GM18499 (cell line): ENCODE measurements at regions not wholly inside any gene's neighbourhood (a gene's known extent, or its start where the extent isn't known, plus 50 kb on each side); places are given as distances from the start of the nearest gene placed in this dataset.

ENCODE experiments used
- ATAC-seq: cut with Tn5 transposase; IDR thresholded peaks from one replicate; pipeline ENCODE4 v1.9.1; 2021; ENCODE audit warnings: moderate number of reproducible peaks; ENCODE audit not compliant: insufficient read depth, unreplicated experiment

DNA sequence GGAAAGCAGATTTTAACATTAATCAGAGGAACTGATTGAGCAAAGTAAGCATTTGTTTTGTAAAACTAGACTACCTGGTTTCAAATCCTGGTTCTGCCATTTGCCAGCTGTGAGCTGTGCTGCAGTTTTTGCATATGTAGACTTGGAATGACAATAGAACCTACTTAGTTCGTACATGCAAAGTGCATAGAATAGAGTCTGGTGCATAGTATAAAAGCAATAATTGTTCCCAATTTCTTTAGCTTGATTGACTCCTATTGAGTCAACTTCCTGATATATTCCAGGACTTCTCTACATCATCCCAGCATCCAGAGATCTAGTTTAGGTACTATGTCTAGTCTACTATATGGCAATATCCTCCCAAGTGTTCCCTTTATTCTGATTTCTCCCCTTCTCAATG is 144.4 kb upstream of the FGGY start:
- no peak for ATAC-seq

DNA sequence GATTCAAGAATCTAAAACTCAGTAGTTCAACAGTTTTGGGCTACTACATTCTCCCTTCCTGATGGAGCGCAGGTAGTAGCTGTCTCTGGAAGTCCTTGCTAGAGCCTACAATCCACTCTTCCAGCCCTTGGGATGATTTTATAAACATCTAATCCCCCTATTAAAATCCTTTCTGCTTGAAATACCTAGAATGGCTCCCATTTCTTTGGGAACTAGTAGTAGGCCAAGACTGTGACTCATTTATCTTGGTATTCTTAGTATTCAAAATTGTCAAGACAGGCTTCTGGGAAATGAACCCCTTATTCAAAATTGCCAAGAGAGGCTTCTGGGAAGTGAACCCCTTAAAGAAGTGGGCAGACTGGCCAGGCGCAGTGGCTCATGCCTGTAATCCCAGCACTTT is 142.5 kb upstream of the FGGY start:
- no peak for ATAC-seq

GRCh38 chr1:59155351-59155750 is 141.5 kb upstream of the FGGY start:
- no peak for ATAC-seq

- ATAC-seq = no peak
Observed at GRCh38 chr1:59156051-59156450, 140.8 kb upstream of the FGGY start.

GRCh38 chr1:59156526-59157199 is 140.2 kb upstream of the FGGY start:
- ATAC-seq = no peak

DNA sequence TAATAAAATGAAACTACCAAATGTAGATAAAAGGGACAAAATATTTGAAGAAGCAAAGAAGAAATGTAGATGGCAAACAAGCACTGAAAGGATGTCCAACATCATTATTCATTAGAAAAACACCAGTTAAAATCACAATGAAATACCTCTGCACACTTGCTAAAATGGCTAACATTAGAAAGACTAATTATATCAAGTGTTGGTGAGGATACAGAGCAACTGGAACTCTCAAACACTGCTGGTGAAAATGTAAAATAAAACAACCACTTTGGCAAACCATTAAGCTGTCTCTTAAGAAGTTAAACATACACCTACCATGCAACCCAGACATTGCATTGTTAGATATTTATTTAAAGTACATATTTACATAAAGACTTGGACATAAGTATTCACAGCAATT is 138.6 kb upstream of the FGGY start:
- ATAC-seq = no peak

DNA sequence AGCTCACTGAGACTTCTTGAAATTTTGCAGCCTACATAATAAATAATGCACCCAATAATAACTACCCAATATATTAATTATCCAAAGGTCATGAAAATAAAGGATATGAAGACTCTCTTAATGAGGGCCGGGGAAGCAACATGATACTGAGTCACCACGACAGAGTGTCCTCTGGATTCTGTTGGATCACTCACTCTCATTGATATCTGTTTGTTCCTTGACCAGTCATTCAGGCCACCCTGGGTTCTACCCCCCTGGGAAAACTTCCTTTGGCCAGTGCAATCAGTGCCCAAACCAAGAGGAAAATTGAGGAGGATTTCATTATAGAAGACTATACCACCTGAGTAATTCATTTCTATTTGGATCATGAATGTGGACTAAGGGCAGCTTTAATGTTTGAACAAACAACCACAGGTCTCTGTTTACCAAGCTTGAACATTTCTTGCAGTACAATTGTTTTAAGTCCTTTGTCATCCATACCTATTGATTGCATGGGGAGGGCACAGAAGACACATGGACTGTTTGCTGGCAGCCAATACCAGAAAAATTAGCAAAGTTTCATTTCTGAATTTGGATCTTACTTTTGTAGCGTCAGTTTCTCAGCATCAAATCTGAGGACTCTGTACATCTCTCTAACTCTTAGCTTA is 137.2 kb upstream of the FGGY start:
- no peak for ATAC-seq

GRCh38 chr1:59161136-59161535 is 135.8 kb upstream of the FGGY start:
- no peak for ATAC-seq

DNA sequence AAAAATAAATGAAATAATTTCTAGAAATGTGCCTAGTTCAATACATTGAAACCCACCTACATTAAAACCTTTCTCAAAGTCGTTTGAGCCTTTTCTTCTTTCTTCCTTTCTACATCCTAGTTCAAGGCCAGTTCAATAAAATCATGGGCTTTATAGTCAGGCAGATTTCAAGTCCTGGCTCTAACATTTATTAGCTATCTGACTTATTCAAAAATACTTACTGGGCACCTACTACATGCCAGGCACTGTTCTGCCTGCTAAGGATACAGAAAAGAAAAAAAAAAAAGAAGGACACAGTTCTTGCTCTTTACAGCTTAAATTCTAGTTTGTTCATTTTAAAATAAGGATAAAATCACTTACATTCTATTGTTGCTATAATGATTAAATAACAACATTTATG is 134.2 kb upstream of the FGGY start:
- ATAC-seq = no peak

DNA sequence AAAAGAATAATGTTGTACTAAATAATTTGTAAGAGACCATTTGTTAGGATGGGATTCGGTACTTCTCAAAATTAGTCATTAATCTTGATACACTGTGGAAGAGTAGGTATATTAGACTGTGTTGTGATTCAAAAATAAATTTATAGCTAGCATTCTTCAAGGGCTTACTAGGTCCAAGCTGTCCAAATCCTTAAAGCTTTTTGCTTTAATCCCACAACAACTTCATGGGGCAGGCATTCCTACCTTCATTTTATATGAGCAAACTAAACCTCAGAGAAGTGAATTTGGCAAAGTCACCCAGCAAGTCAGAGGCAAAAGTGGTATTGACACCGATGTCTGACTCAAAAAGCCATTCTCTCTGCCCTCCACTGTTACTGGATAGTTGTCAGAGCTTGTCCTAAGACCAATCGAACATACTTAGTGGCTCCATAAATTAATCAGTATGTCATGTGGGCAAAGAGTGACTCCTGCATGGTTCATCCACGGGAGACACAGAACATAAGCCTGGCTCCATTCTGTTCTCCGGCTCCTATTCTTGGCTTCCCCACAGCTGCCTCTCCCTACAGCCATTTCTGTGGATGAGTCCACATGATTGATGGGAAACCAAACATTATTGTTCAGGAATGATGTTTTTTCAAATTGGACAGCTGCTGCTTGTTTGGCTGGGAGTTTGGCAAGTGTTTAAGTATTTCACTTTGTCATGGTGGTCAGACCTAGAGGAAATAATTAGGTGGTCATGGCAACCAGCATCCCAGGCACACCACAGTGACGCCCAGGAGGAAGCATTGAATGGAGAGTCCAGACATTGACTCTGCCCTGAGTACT is 133.4 kb upstream of the FGGY start:
- no peak for ATAC-seq

GRCh38 chr1:59164371-59164770 is 132.5 kb upstream of the FGGY start:
- ATAC-seq = no peak

GRCh38 chr1:59165353-59165752 is 131.5 kb upstream of the FGGY start:
- ATAC-seq = no peak

DNA sequence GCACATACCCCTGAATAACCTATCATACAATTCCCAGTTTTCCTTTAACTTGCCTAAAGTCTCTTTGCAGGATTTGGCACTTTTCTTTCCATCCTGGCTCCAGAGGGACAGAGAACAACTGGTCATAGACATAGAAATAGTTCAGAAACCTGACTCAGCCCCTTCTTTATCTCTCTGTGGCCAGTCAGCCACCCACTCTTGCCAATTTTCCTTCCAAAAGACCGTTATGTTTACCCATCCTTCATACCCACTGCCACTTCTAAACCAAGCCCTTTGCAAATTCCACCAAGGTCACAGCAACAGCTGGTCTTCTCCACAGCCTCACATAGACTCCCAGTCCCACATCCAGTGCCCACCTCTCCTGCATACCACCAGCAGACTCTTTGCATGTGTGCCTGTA is 127.2 kb upstream of the FGGY start:
- no peak for ATAC-seq

- no peak for ATAC-seq
Observed at GRCh38 chr1:59170659-59171058, 126.2 kb upstream of the FGGY start.

DNA sequence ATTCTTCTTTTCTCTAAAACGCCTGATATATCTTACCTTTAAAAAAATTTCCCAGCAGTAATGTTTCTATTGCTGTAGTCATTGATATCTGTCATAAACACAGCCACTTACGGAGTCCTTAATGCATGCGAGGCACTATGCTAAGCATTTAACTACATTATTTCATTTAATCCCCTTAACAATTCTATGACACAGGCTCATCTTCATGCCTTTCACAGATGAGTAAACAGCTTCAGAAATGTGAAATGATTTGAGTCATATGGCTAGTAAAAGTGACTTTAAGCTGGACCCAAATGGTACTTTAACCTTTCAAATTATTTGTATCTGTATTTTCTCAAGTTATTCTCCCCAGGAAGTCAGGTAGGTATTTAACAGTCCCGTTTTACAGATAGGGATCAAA is 125.1 kb upstream of the FGGY start:
- no peak for ATAC-seq

DNA sequence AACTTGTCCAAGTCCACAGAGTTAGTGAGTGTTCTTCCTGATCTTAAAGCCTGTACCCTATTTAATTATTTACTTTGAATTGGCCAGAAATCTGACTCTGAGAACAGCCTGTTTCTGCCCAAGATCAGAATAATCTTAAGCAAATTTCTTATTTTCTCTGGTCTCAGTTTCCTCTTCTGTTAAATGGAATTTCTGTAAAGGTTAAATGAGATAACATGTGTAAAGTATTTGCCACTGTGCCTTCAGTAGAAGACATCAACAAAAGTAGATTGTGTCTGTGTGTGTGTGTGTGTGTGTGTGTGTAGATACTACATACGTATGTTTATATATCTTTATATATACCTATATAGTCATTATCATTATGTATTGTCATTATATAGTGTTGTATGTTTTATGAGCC is 124.2 kb upstream of the FGGY start:
- no peak for ATAC-seq

GRCh38 chr1:59173721-59174120 is 123.2 kb upstream of the FGGY start:
- ATAC-seq = no peak

DNA sequence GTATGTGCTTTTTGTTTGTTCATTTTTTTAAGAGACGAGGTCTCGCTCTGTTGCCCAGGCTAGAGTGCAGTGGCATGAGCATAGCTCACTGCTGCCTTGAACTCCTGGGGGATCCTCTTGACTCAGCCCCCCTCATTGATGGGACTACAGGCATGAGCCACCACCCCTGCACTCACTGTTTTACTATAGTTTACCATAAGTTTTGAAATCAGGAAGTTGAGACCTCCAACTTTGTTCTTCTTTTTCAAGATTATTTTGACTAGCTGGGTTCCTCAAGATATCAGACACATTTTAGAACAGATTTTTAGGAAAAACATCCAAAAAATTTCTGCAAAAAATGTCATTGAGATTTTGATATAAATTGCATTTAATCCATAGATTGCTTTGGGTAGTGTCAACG is 120.4 kb upstream of the FGGY start:
- no peak for ATAC-seq

- ATAC-seq = no peak
Observed at GRCh38 chr1:59177756-59178155, 119.1 kb upstream of the FGGY start.

DNA sequence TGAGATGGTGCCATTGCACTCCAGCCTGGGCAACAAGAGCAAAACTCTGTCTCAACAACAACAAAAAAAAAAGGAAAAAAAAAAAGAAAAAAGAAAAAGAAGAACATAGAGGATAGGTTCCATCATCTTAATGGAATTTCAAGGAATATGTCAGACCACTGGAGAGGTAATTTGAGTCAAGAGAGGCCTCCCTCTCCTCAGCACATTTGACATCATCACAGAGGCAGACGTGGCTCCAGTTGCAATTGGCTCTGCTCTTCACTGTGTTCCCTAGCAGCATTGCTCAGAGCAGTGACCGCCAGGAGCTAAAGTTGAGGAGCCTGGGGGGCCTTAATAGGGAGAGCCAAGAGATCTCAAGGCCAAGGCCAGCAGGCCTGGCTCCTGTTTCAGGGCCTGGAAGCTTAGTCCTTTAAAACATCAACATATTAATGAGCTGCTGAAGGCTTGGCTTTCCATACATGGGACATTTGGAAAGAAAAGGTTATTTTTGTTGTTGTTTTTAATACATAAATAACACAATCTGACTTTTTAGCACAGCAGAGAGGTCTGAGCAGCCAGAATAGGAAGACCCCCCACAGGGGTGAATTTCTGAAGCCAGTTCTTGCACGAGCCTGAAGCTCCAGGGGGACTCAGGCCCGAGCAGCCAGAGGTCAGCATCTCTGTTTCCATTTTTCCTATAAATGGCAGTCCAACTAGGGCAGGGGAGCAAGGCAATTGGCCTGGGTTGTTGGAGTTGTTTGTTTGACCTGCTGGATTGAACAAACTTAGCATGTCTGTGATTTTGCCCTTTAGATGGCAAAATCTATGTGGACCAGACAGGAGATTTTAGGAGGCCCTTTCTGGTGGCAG is 118.3 kb upstream of the FGGY start:
- no peak for ATAC-seq

DNA sequence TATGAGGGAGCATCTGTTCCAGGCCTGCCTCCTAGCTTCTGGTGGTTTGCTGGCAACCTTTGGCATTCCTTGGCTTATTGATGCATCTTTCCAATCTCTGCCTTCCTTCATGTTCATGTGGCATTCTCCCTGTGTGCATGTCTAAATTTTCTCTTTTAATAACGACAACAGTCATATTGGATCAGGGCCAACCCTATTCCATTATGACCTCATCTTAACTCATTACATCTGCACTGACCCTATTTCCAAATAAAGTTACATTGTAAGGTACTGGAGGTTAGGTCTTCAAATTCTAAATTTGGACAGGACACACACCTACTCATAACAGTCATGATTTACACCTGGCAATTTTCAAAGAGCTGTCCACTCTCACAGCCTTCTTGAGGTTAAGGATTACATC is 117.2 kb upstream of the FGGY start:
- ATAC-seq = no peak
